Activated T-cell treated with anti-CD3 and anti-CD28 coated beads, Interleukin-2, amount 50 U/mL, for 48 hours (primary cell): ENCODE measurements at regions not wholly inside any gene's neighbourhood (a gene's known extent, or its start where the extent isn't known, plus 50 kb on each side); places are given as distances from the start of the nearest gene placed in this dataset.
"Not testable (repeated sequence)": the region's sequence is repeated elsewhere in the genome, so short reads cannot be mapped to it uniquely, and the experiment has no call there.

Source experiments
- DNase-seq, 2 experiments: peaks; one replicate each; pipeline ENCODE4 v3.0.0-alpha.2; 2020

DNA sequence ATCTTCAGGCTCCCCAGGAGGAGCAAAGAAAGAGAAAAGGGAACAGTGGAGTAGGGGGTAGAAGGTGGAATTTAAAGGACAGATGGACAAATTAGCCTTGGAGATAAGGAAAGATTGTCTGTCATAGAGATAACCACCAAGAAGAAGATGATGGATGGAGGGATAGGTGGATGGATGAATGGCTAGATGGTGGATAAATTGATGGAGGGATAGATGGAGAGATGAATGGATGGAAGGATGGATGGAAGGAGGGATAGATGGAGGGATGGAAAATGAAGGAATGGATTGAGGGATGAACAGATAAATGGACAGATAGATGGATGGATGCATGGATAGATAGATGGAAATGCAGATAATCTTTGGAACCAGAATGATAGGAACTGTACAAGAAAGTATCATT is 102.8 kb downstream of the TNFAIP3 start:
- no peak for DNase-seq

DNA sequence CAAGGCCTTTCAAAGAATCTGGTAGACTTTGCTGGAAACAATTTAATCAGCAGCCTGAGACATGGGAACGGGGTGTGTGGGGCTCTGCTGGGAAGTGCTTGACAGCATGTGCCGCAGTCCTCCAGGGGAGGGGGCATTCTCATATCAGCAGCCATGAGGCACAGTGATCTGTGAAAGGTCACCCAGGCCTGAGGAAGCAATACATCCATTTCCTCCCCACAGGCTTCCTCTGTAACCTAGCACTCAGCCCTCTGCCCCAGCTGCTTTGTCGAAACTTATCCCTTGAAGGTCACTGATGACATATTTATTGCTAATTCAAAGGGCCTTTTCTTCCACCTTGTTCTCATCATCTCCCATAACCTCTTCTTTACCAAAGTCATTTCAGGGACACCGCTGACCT is 103.3 kb downstream of the TNFAIP3 start:
- peak; percentile 50 to 61 for DNase-seq

DNA sequence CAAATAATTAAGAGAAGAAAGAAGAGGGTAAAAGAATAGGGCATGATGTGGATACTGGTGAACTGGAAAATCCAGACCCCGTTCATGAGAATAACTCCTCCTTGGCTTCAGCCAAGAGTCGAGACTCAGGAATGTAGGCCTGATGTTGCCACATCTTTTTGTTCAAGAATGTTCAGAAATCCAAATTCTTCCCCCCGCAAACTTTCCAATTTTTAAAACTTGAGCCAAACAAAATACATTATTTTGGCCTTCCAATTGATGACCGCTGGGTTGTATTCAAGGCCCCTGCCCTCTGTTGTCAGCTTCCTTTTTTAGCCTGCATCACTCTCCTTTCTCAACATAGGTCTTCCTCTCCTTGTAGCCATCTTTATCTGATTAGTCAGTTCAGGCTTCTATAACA is 106.1 kb downstream of the TNFAIP3 start:
- DNase-seq: no peak

DNA sequence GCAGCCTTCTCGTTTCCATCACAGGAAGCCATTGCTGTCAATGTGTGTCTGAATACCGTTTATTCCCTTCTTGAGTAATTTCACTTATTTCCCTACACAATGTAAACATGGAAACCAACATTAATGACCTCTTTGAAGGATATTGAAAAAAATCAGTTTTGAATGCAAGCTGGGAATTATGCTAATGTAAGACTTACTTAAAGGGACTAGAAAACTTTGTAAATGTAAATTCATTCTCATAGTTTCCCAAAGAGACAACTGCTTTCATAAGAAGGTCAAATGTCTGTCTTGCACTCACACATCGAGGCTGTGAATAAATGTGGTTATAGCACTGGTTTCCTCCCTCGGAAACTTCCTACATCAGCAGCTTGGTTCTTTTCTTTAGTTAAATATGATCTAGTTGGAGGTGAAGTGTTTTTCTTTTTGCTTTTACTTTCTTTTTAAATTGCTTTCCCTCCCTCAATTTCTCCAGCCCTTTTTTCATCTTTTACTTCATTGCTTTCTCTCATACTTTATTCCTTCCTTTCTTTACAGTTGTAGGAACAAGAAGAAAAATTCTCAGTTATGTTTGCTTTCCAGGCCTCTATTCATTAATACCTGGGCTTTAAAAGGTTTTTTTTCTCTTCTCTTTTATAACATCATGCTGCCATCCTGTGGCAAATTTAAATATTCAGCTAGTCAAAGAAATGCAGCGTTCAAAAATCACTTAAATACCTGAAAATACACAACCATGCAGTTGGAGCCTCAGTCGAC is 108.3 kb downstream of the TNFAIP3 start:
- no peak for DNase-seq

DNA sequence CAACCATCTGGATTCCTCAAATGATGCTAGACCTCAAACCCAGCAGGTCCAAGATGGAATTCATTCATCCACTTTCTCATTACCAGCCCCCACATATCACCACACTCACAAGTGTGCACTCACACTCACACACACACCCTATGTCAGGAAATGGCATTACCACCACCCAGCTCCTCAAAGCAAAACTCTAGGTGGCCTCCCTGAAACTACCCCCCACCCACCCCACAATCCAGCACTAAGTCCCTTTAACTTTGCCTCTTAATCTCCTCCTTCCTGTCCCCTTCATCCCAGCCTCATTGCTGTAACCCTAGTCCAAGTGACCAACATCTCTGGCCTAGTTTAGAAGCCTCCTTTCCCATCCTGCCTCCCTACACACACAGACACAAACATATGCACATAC is 109.4 kb downstream of the TNFAIP3 start:
- no peak for DNase-seq

DNA sequence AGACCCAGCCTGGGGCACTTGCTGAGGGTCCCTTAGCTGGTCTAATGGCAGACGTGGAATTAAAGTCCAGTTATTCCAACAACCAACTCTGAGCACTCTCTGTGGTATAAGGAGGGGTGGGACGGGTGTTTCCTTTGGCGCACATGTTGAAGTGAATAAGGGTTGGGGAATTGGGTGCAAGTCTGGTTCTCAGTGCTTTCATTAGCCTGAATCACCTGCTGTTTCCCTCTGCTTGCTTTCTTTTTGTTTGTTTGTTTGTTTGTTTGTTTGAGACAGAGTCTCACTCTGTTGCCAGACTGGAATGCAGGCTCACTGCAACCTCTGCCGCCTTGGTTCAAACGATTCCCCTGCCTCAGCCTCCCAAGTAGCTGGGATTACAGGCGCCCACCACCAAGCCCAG is 110.1 kb downstream of the TNFAIP3 start:
- DNase-seq: no peak

DNA sequence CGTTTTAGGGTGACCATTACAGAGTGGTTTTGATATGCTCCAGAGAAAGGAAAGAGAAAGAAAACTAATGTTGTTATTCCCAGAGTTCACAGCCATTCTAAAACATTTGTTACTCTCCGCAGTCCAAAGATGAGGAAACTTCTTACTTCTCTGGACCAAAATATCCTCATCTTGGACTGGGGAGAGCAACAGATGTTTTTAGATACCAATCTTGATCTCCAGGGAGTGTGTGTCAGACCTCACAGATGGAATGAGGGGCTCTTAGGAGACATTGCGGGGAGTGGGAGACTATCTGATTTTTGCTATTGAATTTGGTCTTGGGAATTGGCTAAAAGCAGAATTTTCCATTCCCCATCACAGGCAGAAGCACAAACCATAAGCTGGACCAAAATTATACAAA is 110.8 kb downstream of the TNFAIP3 start:
- no peak for DNase-seq

DNA sequence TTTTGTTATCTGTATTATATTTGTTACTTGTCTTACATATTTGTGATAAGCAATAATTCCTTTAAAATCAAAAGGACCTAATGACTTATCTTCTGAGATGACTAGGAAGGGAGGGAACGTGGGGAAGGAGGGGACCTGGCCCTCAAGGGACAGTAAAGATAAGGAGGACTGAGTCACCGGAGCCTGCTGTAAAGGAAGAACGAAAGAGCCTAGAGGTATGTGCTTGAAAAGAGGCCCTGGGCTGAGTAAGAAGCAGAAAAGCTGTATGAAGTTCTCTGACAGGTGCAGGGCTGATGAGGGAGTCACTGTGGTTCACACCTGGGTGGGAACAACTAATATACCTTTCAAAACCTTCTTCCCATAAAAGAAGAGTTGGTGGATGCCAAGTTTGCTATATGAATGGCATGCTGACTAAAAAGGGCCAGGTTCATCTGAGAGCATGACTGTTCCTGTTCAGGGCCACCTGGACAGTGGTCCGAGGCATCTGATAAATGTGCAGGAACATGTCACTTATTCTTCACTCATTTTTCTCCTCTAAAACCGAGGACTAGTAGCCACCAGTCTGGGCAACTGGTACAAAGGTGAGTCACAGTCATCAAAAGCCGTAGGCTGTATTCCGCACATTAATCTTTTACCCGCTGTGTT is 111.3 kb downstream of the TNFAIP3 start:
- peak; percentile 36 to 50 for DNase-seq

DNA sequence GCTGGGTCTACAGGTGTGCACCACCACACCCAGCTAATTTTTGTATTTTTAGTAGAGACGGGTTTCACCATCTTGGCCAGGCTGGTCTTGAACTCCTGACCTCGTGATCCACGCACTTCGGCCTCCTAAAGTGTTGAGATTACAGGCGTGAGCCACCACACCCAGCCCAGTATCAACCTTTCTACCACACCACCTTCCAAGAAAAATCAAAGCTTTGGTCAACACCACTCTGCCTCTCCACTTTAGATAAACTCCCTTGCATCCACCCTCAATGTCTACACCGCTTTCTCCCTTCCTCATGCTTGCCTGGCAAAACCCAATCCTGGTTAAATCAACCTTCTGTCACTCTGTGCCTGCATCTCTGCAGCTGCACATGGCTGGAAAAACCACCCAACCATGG is 112.2 kb downstream of the TNFAIP3 start:
- DNase-seq: not testable (repeated sequence)

DNA sequence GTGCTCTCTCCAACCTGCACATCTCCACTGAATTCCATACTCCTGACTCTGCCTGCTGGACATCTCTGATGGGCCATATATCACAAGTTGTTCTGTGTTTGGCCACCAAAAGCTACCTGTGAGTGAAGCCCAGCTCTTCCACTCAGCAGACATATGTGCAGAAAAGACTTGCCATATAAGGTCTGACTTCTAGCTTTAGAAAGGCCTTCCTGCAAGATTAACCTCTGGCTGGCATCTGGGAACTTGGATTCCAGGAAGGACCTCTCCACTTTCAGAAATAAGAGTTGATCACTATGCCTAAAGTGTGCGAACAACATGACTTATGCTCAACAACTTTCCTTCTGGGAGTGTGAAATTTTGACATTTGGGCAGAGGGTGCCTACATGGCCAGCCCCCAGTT is 113.7 kb downstream of the TNFAIP3 start:
- no peak for DNase-seq

DNA sequence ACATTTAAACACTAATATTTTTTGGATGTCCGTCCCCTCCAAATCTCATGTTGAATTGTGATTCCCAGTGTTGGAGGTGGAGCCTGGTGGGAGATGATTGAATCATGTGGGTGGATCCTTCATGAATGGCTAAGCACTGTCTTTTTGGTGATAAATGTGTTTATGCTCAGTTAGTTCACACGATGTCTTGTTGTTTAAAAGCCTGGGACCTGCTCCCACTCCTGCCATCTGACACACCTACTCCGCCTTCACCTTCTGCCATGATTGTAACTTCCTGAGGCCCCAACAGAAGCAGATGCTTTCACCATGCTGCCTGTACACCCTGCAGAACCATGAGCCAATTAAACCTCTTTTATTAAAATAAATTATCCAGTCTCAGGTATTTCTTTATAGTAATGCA is 114.7 kb downstream of the TNFAIP3 start:
- DNase-seq: no peak

DNA sequence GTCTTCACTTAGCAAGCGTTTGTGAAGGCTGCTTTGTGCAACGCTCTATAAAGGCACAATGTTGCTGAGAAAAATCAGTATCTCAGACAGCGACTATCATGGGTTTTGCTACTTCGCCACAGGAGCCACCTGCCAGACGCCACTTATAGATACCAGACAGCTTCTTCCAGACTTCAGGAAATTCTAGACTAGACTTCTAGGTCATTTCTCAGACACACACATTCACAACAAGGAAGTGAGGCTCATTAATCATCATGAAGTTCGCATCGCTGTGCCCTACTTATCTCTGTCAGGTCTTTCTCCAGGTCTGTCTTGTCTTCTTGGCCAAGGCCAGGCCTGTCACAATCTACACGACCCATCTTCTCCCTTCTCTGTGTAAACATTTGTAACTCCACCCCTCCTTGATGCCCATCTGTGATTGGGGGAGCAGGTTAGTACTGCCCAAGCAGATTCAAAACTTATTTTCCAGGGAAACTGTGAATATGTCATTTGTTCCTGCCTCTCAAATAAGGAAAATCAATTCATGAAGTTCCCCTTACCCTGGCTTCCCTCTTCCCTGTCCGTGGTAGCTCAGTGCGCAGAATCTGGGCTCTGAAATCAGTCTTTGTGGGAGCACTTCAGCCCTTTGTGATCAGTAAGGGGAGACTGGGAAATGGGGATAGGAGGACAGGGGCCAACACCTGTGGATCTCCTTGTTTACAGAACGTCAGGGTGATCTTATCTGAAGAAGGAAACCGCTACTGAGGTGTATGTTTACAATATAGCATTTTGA is 115.5 kb downstream of the TNFAIP3 start:
- DNase-seq: no peak

DNA sequence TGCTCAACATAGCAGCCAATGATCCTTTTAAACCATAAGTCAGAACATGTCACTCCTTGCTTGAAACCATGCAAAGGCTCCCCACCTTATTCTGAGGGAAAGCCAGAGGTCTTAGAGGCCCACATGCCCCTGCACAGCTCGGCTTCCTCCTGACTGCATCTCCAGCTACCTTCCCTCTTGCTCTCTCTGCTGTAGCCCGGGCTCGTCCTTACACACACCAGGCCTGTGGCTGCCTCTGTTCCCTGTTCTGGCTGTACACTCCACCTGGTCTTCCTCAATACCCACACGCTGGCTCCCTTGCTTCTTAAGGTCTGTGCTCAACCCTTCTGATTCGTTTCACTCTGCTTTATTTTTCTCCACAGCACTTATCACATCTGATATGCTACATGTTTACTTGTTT is 116.2 kb downstream of the TNFAIP3 start:
- DNase-seq: no peak

DNA sequence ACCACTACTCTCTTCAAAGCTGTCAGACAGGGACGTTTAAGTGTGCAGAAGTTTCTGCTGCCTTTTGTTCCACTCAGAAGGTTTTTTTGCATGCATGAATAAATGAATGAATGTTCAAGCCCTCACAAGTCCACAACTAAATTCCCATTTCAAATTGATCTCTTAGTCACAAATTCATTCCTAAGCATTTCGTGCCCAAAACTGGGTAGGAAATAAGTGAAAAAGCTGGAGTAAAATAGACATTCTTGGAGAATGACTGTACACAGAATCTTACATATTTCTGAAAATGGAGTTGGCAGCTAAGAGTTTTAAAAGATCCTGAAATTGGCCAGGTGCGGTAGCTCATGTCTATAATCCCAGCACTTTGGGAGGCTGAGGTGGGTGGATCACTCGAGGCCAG is 117.6 kb downstream of the PERP start:
- no peak for DNase-seq

DNA sequence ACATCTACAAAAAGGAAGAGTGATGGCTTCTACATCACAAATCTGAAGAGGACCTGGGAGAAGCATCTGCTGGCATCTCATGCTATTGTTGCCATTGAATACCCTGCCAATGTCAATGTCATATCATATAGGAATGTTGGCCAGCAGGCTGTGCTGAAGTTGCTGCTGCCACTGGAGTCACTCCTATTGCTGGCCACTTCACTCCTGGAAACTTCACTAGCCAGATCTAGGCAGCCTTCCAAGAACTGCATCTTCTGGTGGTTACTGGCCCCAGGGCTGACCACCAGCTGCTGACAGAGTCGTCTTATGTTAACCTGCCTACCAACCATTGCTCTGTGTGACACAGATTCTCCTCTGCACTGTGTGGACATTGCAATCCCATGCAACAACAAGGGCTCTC is 111.8 kb downstream of the PERP start:
- no peak for DNase-seq

DNA sequence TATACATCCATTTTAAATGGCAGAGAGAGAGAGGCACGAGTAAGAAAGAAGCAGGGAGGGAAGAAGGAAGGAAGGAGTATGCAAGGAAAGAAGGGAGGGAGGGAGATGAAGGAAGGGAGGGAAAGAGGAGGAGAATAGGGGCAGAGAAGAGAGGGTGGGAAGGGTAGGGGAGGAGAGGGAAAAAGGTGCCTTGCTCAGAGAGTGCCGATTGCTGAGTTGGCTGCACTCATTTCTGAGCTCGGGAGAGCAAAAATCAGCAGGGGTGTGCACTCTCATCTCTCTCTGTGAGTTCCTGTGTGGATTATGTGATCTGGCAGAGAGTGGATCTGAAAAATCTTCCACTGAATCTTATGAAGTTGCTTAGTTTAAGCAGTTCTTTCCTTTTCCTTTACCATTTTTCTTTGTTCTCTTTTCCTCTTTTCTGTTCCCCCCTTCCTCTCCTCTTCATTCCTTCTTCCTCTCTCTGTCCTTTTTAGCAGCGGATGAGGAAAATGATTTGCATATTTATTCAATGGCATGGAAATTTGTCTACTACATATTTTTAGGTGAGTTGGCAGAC is 108.7 kb downstream of the PERP start:
- DNase-seq: no peak

DNA sequence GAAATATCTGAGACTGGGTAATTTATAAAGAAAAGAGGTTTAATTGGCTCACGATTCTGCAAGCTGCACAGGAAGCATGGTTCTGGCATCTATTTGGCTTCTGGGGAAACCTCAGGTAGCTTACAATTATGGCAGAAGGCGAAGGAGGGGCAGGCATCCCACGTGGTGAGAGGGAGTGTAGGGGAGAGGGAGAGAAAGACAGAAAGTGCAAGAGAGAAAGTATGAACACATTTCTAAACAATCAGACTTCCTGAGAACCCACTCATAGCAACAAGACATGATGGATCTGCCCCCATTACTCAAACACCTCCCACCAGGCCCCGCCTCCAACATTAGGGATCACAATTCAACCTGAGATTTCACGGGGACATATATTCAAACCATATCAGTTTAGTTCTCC is 107.4 kb downstream of the PERP start:
- DNase-seq: peak in 1 of 2 experiments; percentile 33

DNA sequence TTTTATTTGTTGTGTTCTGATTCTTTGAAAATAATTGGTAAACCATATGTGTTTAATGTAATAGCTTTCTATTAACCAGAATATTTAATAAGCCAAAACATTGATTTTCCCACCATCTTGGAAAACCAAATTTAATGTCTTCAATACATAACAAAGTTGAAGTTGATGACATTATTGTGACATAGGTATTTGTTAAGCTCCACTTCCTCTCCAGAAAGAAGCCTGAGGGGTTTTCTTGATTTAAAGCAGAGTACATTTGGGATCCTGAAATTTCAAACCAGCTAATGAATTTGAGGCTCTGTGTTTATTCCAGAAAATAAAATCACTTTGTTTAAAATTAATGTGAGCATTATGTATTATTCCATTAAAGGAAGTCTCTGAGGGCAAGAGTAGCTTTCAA is 106.3 kb downstream of the PERP start:
- no peak for DNase-seq

DNA sequence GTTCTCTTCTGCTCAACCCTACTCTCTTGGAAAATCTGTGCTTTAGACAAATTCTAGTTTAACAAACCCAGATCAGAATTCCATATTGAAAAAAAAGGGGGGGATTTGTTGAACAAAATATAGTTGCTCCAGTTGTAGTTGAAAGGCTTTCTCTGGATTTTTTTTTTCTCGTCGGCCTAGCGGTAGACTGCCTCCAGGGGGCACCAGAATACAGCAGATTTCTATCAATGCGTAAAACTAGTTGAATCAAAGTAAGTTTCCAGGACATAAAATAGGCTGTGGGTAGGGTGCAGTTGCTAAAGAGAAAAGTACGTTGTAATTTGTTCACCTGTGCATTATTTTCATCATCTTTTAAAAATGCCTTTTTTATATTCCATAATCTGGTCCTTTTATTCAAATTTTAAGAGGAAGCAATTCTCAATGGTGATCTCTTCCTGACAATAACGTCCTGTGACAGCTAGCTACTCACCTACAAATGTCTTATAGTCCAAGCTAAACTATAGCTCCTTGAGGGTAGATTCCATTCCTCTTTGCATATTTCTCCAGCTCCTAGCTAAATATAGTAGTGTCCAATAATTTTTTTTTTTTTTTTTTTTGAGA is 105.4 kb downstream of the PERP start:
- peak; percentile 74 to 78 for DNase-seq

DNA sequence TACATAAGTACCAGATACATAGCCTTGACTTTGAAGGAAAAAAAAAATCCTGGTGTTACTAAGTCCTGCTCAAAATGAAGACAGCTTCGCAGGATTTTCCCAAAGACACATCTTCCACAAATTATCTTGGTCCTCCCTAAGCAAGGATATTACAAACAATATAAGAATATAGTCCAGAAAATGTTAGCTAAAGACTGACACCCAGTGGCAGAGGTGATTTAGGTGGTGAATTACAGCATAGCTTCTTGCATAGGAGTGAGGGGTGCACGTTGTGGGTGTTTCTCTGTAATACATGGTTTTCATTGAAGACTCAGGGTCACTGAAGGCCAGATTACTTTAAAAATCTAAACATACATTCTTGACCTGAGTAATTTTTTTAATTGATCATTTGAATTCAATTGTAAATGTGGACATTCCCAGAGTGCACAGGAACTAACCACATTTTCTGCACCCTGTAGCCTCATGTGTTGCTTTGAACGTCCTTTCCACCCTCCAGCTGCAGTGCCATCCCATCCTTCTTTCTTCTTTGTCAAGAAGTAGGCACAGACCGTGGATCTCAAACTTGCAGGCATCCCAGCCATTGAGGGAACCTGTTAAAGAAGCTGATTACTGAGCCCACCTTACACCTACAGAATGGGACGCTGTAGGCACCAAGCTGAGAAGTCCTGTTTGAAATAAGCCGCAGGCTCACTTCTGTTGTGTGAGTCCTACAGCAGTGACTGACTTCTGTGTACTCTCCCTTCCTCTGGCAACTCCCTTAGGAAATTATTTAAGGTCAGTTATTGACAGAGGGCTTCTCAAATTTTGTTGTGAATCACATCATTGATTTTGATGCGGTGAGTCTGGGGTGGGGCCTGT is 102.6 kb downstream of the PERP start:
- DNase-seq: no peak

DNA sequence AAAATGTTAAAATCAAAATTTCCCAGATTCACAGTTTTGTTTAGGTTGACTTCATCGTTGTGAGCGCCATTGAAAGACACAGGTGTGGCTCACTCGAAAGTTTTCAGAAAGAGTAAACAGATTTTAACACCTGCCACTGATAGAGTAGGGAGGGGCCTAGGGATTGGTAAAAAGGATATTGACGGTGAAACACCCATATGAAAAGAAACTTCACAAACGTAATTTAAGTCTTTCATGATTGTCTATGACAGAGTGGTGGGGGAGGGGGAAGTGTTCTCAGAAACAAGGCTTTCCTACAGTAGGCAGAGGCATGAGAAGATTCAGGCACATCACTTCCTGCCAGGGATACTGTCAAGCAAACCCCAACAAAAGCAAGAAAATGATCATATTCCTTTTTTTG is 101.4 kb downstream of the PERP start:
- no peak for DNase-seq

DNA sequence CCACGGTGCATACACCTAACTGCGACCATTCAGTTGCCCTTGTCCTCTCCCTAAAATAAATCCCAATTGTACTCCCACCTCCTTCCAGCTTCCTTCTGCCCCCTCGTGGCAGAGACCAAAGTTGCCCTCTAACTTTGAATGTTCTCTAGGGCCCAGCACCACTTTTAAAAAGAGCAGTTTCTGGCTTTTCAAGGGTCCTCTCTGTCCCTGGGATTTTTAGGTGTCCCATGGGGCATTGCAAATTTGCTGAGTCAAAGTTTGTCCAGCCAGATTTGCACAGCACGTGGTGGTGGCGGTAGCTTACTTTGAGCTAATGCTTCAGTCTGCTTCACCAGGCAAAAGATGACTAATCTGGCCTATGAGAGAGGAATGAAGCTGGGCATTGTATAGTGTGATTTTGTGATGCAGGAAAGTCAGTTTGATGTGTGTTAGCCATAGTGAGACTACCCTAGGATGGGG is 100.2 kb downstream of the PERP start:
- DNase-seq: peak; percentile 50 to 51
